Inflammatory macrophage treated with lipopolysaccharide for 4 hours (primary cell): ENCODE measurements at regions not wholly inside any gene's neighbourhood (a gene's known extent, or its start where the extent isn't known, plus 50 kb on each side); places are given as distances from the start of the nearest gene placed in this dataset.
"Not testable (repeated sequence)": the region's sequence is repeated elsewhere in the genome, so short reads cannot be mapped to it uniquely, and the experiment has no call there.

ENCODE experiments used
- DNase-seq: peaks from one replicate; pipeline ENCODE4 v3.0.0-alpha.2; 2020

DNA sequence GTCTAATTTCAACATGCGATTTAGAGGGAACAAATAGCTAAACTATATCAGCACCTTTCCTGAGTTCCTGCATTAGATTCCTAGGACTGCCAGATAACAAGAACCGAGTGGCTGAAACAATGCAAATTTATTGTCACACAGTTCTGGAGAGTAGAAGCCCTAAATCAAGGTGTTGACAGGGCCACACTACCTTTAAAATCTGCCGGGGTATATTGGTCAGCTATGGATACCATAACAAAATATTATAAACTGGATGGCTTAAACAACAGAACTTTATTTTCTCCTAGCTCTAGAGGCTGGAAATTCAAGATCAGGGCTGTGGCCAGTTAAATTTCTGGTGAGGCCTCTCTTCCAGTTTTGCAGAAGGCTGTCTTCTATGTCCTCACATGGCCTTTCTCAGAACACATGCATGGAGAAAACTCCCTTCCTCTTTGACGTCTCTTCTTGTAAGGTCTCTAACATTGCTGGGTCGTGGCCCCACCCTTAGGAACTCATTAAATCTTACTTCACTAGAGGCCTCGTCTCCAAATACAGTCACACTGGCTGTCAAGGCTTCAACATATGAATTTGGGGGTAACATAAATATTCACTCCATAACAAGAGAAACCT, 144.3 kb downstream of the FCRL5 start:
- peak; percentile 61 for DNase-seq

DNA sequence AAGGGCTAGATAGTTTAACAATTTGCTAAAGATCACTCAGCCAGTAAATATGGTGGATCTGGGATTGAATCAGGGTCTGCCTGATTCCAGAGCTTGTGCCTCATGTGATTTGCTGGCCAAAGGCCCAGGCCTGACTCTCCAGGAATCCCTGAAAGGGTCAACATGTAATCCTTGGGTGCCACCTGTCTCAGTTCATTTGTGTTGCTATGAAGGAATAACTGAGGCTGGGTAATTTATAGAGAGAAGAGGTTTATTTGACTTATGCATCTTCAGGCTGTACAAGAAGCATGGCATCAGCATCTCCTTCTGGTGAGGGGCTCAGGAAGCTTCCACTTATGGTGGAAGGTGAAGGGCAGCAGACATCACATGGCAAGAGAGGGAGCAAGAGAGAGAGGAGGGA, 144.9 kb downstream of the FCRL5 start:
- DNase-seq, result no peak

DNA sequence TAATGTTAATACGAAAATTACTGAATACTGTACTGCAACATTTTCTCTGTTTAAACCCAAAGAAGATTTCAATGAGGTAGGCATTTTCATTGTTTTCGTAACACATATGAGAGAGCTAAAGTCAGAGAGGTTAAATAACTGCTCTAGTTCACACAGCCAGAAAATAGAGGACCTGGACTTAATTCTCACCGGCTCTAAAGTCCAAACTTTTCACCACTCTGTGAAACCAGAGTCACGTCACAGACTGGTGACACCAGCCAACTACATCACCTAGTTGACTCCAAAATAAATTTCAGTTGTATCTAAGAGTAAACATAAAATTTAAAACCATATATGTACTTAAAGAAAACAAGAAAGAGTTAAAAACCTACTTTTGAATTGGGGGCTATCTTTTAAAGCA, 146.7 kb downstream of the FCRL5 start:
- no peak for DNase-seq

DNA sequence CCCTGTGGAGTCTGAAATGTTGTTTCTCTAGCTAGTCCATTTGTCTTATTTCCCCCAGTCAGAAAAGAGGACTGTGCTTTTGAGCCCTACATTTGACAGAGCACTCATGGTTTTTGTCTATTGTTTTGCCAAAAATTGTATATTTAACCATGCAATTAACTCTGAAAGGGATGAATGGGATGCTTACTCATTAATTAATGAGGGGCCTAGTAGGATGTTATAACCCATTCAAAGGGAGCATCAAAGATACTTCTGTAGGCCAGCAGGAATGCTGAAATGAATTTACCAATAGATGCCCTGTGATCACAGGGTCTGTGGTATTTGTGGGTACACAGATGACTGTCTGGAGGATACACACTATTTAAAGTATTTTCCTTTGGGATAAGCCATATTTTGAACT, 147.7 kb downstream of the FCRL5 start:
- DNase-seq, result no peak

DNA sequence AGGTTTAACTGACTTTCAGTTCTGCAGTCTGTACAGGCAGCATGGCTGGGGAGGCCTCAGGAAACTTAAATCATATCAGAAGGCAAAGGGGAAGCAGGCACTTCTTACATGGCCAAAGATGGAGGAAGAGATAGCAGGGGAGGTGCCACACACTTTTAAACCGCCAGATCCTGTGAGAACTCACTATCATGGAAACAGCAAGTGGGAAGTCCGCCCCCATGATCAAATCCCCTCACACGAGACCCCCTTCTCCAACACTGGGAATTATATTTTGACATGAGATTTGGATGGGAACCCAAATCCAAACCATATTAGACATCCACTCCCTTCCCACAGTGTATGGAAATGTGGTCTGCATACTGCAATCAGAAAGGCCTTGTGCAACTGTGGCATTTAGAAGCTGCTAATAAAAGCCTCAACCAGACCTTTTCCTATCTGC, 148.2 kb downstream of the FCRL5 start:
- peak; percentile 61 for DNase-seq

DNA sequence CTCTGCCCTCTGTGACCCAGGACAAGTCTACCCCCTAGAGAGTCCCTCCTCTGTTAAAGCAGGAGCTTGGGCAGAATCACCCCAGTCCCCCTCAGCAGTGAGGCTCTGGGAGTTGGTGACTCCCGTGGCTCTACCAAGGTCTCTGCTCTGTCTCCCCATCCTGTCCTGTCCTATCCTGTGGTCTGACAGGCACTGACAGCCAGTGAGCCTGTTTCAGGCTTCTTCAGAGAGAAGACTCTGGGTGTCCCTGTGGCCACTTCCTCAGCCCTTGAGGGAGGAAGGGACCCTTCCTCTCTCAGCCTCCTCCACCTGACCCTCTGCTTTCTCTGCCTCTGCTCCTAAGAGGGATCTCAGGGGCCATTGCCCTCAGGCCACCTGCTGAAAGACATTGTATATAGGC, 148.7 kb downstream of the FCRL5 start:
- DNase-seq, result no peak

DNA sequence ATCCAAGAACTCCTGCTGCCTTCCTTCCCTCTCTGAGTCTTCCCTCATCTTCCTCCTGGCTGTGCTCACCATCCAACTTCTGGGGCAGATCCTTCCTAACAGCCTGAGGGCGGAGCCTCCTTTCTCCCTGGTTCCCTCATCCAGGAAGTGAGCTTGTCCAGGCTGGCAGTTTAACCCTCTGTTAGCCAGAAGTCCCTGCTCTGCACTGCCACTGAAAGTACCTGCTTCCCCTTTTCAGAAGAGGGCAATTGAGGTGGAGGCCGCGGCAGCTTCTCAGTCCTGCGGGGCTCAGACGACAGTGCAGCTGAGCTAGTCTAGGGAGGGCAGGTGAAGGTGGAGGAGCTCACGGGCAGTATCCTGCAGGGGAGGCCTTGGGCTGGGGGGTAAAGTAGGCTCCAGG, 149.1 kb downstream of the FCRL5 start:
- DNase-seq, result peak; percentile 52

DNA sequence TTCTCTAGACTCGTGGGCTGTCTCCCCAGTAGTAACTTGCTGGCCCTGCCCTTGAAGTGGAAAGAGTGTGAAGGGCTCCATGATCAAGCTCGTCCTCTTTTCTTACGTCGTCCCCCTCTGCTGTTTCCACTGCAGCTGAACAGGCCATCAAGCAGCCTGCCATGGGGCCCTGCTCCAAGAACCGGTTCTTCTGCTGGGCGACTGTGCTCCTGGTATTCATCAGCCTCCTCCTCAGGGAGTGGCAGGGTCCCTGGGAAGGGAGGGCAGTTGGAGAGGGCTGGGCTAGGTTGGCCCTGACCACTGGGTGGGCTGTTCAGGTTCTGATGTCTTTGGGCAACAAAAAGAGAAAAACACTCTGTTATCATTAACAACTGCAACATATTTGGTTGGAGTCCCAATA, 151.5 kb downstream of the FCRL5 start:
- no peak for DNase-seq

DNA sequence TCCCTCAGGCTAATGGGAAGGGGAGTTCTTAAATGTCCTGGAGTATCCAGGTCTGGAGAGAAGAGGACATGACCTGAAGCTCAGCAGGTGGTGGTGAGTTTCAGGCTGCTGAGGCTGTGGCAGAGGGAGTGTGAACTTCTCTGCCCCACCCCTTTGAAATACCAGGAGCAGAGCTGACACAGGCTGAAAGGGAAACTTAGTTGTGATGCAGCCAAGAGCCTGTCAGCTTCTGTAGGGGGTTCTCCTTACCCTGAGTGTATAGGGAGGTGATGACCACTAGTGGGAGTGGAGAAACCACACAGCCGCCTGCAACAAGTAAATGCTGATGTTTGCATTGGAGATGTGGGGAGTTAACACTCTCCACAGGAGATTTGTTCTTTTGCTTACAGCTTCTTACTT, 152.3 kb downstream of the FCRL5 start:
- peak; percentile 79 for DNase-seq

DNA sequence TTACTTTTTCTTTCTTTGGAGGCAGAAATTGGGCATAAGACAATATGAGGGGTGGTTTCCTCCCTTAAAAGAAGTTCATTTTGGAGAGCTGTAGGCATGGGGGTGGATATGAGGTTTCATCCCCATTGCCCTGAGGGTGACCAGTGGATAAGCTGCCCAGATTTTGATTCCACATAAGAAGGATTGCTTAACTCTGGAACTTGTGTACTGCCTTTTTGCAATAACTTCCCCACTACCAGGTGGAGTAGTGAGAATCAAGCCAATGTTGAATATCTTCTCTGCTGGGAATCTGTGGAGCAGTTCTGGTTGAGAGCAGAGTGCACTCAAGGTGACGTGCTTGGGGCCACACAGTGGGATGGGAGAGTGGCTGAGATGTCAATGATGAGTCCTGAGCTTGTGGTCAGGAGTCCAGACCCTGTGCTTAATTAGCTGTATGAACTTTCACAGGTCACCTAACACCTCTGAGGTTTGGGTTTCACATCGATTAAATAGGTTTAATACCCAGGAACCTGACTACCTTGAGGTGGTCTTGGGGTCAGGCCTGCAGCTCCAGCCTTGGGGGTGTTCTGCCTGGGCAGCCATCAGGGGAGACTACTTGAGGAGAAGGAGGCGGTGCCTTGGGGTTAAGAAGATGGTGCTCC, 152.9 kb downstream of the FCRL5 start:
- DNase-seq, result no peak

DNA sequence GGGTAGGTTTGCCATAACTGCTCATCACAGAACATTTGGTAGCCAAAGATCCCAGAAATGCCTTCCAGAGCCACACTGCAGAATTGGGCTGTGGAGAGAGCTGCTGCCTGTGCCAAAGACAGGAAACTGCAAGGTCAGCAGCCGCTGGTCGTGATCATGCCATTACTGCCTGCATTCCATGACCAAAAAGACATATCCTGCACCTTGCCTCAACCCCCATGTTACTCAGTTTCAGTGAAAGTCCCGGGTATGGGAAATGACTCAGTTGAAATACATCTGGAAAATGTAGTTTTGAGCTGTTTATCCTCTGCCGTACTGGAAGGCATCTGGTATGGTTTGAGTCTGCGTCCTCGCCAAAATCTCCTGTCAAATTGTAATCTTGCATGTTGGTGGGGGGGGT, 161.7 kb downstream of the FCRL5 start:
- no peak for DNase-seq

DNA sequence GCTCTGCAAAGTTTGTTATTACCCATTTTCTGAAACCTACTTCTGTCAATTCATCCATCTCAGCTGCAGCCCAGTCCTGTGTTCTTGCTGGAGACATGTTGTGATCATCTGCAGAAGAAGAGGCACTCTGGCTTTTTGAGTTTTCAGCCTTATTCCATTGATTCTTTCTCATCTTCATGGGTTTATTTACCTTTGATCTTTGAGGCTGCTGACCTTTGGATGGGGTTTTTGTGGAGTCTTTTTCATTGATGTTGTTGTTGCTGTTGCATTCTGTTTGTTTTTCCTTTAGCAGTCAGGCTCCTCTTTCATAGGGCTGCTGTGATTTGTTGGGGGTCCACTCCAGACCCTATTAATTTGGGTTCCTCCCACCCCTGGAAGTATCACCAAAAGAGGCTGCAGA, 164.3 kb downstream of the FCRL5 start:
- no peak for DNase-seq

DNA sequence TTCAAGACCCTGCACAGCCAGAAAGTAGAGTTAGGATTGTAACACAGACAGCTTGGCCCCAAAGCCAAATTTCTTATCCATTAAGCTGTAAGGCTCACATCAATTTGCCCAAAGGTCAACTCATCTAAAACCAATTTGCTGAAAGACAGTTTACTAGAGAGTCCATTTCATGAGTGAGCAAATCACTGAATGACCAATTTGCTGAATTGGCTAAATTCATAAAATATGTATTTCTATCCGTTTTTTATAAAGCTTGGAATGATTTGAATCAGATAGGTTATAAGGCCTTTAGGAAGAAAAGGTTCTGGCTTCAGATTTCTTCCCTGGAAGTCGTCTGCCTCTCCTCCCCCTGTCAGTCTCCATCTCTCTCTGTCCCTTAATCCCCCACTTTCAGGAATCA, 168.1 kb downstream of the FCRL5 start:
- no peak for DNase-seq

DNA sequence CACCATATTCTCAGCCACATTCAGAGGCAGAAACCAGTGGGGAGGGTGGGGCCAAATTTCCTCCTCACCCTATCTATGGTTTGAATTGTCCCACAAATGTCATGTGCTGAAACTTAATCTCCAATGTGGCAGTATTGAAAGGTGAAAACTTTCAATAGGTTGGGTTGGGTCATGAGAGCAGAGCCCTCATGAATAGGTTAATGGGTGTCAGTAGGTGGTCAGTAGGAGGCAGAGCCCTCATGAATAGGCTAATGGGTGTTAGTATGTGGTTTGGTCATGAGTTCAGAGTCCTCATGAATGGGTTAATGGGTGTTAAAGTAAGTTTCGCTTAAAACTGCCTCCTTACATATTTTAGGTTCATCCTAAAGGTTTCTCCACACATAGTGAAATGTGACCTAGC, 170.0 kb downstream of the FCRL5 start:
- DNase-seq, result no peak

DNA sequence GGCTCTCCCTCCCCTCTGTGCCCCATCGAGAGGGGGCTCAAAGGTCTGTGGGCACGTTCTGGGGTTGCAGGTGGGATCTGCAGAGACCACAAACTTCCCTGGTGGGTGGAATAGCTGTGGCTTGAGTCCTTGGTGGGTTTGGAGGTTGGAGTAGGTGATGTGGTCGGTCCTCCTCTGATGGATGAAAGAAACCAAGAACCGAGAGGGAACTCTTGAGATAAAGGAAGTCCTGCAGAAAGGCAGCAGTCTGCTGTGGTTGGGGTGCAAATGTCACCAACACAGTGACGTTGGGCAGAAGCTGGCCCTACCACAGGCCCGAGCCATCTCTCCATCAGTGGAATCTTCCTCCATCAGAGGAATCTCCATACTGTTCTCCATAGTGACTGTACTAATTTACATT, 171.8 kb downstream of the FCRL5 start:
- no peak for DNase-seq

DNA sequence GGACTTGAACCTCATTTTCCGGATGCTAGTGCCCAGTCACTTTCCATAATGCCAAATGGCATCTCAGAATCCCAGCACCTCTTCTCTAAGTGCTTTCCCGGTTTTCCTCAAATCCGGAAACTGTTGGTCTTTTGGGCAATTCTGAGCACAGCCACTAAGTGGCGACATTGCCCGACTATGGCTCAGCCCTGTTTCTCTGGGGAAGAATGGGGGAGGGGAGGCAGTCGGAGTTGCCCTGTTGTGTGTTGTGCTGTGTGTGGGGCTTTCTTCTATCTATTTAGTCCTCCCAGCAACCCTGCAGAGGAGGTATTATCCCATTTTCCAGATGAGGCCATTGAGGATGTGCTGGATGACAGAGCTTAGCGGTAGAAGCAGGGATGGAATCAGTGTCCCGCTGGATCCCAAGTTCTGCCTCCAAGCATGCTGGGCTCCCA, 175.0 kb downstream of the FCRL5 start:
- peak; percentile 38 for DNase-seq

DNA sequence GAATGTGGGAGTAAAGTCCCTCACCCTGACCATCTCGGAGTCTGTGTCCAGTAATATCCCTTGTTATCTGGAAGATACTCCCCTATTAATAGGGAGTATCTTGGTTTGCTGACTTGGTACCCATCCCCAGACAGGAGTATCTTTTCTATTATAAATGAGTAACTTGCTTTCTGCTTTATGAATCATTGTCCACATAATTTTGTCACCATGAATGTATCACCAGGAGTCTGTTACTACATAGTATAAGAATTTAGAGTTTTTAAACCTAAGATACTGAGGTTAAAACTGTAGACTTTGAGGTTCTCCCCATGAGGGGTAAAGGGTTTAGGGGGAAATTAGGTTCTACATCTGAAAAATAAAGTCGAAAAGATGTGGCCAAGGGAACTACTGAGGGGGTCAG, 175.6 kb downstream of the FCRL5 start:
- DNase-seq, result no peak

DNA sequence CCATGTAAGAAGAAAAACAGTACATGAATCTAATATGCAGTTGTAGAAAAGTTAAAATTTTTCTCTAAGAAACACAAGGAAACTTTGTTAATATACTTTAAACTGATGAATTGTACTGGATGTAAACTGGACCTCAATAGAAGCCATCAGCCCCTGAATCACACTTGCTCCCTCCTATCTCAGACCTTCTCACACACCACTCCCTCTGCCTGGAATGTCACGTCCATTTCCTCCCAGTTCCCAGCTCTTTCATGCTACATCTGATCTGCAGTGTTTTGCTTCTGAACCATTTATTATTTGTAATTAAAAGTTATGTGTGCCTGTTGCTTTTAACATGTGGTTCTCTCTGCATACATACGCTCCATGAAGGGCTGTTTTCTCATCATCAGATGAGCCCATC, 180.0 kb downstream of the FCRL5 start:
- not testable (repeated sequence) for DNase-seq

DNA sequence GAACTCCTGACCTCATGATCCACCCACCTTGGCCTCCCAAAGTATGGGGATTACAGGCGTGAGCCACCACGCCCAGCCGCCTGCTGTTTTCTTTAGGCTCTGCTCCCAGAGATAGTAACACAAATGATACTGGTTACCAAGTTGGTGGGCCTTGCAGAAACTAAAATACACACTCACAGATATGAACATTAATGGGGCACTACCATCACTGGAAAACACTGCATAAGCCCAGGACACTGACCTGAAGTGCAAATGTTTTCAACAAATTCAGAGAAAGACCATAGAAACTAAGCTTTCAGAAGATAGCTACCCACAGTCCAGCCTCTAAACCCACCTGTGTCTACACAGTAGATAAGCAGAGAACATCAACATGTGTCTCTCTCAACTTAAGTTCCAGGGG, 180.5 kb downstream of the FCRL5 start:
- no peak for DNase-seq

DNA sequence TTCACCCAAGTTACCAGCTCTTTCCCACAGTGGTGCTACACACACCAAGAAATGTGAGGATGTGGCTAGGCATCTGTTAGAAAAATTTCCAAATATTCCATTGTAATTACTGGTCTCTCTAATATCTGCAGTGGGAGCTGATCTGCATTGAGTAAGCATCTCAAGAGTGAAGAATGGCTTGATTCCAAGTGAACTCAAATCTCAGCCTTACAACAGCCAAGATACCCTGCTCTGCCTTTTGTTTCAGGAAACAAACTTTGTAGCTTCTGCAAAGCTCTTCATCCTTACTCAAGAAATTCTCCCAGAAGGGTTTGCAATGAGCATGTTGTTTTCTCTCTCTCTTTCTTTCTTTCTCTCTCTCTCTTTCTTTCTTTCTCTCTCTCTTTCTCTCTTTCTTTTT, 181.1 kb downstream of the FCRL5 start:
- no peak for DNase-seq

DNA sequence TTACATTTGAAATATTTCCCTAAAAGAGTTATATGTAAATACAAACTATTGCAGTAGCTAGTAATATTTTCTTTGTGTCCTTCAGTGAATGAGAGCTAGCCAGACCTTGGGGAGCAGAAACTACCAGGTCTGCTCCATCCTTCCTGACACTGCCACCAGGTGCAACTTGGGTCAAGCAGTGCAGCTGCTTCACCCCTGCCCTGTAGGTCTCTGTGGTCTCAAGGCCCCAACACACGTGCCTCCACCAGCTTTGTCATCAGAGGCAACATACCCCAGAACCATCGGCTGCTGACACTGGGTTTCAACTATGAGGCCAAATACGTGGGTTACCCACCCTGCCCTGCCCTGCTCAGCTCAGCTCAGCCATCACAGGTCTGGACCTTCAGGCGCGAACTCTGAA, 181.6 kb downstream of the FCRL5 start:
- DNase-seq, result no peak

DNA sequence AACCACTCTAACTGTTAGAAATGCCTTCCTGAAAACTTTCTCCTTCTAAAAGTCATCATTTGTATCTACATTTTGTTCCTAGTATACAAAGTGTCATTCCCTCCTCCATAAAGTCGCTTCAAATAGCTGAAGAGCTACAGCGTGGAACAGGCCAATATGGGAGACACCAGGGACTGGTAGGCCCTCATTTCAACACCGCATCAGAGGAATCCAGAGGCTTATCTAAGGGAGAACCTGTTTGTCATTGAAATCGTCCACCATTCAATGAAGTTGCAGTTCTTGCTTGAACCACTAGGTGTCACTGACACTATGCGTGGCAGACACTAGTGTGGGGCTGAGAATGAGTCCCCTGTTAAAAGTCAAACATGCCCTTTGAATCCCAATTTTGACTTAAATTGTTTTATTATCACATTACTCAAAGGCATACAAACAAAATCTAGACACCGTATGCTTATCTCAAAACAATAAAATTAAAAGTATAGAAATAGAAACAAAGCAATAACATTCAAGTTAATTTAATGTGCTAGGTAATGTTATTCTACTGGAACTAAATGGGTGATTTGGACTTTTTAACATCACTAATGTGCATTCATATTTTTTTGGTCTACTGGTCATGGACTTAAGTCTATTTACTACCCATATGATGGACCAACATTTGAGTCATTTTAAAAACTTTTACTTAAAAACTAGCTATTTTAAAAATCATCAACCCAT, 182.3 kb downstream of the FCRL5 start:
- peak; percentile 53 for DNase-seq

DNA sequence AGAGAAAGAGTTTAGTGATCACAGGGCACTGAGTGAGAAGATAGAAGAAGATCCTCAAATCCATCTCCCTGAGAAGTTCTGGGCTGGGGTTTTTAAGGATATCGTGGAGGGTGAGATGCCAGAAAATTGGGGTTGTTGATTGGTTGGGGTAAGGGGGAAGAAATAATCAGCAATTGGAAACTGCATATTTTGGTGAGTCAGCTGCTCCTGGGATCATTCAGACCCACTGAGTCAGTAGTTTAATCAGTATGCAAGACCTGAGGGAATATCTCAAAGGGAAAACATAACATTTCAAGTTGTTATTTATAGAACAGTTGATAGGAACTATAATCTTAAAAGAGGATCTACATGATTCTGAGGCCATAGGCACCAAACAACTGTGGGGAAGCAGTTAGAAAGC, 183.4 kb downstream of the FCRL5 start:
- peak; percentile 17 for DNase-seq

DNA sequence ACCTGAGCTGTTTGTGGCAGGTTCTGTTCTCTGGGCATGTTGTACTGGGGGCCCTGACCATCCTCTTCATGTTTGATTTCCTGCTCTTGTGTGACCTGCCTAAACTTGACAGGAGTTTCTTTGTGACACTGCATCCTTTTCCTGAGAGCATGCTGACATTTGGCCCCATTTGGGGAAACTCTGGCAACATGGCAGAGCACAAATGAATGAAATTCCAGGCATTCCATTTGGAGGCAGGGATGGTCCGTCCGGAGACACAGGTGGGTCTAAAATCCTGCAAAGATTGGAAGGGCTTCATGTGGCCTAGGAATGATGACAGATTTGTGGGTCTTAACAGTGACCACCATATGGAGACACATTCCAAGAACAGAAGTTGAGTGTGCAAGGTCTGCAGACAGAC, 184.0 kb downstream of the FCRL5 start:
- DNase-seq, result no peak

DNA sequence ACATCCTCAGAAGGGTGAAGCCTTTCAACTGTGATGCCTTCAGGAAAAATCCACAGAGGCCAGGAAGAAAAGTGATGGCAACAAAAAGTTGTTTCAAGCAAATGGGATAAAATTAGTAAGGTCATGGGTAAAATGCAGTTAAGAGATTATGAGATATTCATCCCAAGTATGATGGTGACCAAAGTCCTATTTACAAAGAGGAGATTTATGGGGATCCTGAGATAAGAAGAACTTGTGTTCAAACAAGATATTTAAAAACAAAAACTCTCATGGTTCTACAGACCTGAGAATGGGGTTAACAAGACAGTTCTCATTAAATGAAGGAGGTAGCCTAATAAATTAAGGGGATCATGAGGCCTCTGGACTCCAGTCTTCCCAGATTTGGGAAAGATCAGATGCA, 184.4 kb downstream of the FCRL5 start:
- DNase-seq, result no peak
